ENCODE measurements at regions not wholly inside any gene's neighbourhood (a gene's known extent, or its start where the extent isn't known, plus 50 kb on each side); places are given as distances from the start of the nearest gene placed in this dataset.

DNA sequence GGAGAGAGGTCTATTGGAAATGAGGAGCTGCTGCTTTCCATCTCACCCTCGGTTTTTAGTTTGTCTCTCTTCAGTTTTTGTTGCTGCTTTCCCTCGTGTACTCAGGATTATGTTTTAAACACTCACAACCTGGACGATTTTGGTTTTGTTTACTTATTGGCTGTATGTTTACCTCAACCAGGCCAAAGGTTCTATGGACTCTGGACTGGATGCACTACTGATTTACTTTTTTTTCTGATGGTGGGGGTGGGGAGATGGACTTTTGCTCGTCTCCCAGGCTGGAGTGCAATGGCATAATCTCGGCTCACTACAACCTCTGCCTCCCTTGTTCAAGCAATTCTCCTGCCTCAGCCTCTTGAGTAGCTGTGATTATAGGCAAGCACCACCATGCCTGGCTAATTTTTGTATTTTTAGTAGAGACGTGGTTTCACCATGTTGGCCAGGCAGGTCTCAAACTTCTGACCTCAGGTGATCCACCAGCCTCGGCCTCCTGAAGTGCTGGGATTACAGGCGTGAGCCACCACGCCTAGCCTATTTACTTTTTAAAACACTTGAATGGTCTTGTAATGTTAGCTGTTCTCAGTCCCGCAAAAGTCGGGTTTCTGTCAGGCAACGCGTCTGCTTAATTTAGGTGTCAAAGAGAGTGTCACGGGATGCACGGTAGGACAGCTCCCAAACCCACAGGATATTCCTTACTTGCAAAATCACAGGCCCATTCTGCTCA, 148.2 kb upstream of the RIPOR2 start:
- TF ChIP-seq SIN3A (IDR thresholded peaks at IDR 0.05; ENCODE audit: borderline replicate concordance, insufficient read depth, low read length) (no peak), TAF1 (IDR thresholded peaks at IDR 0.05; ENCODE audit: borderline replicate concordance, insufficient read depth, low read length) (no peak), FOXP2 (optimal IDR thresholded peaks at IDR 0.05; ENCODE audit: borderline replicate concordance, extremely low read depth, extremely low read length, insufficient read depth) (no peak), POLR2AphosphoS5 (IDR thresholded peaks at IDR 0.05; ENCODE audit: low read depth, low read length) (no peak)
- TF ChIP-seq, protein P1, sequence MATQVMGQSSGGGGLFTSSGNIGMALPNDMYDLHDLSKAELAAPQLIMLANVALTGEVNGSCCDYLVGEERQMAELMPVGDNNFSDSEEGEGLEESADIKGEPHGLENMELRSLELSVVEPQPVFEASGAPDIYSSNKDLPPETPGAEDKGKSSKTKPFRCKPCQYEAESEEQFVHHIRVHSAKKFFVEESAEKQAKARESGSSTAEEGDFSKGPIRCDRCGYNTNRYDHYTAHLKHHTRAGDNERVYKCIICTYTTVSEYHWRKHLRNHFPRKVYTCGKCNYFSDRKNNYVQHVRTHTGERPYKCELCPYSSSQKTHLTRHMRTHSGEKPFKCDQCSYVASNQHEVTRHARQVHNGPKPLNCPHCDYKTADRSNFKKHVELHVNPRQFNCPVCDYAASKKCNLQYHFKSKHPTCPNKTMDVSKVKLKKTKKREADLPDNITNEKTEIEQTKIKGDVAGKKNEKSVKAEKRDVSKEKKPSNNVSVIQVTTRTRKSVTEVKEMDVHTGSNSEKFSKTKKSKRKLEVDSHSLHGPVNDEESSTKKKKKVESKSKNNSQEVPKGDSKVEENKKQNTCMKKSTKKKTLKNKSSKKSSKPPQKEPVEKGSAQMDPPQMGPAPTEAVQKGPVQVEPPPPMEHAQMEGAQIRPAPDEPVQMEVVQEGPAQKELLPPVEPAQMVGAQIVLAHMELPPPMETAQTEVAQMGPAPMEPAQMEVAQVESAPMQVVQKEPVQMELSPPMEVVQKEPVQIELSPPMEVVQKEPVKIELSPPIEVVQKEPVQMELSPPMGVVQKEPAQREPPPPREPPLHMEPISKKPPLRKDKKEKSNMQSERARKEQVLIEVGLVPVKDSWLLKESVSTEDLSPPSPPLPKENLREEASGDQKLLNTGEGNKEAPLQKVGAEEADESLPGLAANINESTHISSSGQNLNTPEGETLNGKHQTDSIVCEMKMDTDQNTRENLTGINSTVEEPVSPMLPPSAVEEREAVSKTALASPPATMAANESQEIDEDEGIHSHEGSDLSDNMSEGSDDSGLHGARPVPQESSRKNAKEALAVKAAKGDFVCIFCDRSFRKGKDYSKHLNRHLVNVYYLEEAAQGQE (IDR thresholded peaks at IDR 0.05; ENCODE audit: insufficient read depth in 1 of 2, low read depth in 2 of 2, low read length in 2 of 2), result no peak

DNA sequence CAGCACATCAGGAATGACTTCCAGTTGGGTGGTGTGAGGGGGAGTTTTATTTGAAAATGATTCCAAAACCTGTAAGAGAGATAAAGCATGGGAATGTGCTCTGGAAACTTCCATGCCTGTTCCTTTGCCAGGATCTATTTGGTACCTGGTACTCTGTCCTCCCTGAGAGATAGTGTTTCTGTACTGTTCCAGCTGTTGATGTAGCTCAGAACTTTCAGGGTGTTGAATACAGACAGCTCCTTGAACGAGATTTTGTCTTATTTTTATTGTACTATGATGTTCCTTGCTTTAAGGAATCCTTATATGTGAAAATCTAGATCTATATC, 148.7 kb upstream of the RIPOR2 start:
- TF ChIP-seq FOXP2 (optimal IDR thresholded peaks at IDR 0.05; ENCODE audit: borderline replicate concordance, extremely low read depth, extremely low read length, insufficient read depth), result no peak
- TF ChIP-seq POLR2AphosphoS5 (IDR thresholded peaks at IDR 0.05; ENCODE audit: low read depth, low read length), result no peak

DNA sequence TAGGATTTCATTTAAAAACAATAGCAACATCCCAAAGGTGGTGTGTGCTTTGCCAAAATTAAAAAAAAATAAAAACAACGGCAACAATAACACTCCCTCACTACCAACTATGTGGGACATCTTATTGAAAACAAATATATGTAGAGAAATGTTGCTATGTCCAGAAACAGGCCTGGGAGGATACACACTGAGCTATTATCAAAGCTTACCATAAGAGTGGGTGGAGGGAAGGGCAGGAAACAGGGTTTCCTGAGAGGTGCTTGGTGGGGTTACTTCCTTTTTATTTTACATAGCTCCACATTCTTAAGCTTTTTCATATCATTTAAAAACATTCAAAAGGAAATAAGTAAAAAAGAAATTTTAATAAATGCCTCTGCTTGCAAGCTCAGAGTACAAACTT, 150.0 kb upstream of the RIPOR2 start:
- TF ChIP-seq, protein P1 (IDR thresholded peaks at IDR 0.05; ENCODE audit: insufficient read depth in 1 of 2, low read depth in 2 of 2, low read length in 2 of 2), result no peak
- TF ChIP-seq TAF1 (IDR thresholded peaks at IDR 0.05; ENCODE audit: borderline replicate concordance, insufficient read depth, low read length) (no peak), POLR2AphosphoS5 (IDR thresholded peaks at IDR 0.05; ENCODE audit: low read depth, low read length) (no peak), FOXP2 (optimal IDR thresholded peaks at IDR 0.05; ENCODE audit: borderline replicate concordance, extremely low read depth, extremely low read length, insufficient read depth) (no peak), SIN3A (IDR thresholded peaks at IDR 0.05; ENCODE audit: borderline replicate concordance, insufficient read depth, low read length) (no peak)

DNA sequence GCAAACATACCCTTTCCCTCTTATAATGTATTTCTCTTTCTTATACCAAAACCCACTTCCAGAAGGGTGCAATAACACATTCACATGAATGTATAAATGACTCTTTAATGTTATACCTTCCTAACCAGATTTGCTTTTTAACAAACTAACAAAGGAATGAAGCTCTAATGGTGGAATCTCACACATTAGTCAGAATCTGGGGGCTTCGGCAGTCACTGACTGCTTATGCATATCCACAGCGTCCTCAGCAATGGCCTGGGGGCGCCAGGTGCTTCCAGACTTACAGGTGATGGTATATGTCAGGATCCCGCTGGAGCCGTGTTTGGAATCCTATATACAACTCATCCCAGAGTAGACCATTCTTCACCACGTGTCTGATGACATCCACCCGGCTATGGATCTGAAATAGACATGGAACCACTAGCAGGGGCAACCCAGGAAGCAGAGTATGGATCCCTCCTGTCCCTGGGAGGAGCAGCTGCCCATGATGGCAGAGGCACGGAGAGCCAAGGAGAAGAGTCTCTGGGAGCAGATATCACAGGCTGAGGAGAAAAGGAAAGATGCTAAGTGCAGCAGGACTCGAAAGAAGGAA, 150.8 kb upstream of the RIPOR2 start:
- TF ChIP-seq SIN3A (IDR thresholded peaks at IDR 0.05; ENCODE audit: borderline replicate concordance, insufficient read depth, low read length), result no peak
- TF ChIP-seq FOXP2 (optimal IDR thresholded peaks at IDR 0.05; ENCODE audit: borderline replicate concordance, extremely low read depth, extremely low read length, insufficient read depth), result no peak
- TF ChIP-seq, protein P1 (IDR thresholded peaks at IDR 0.05; ENCODE audit: insufficient read depth in 1 of 2, low read depth in 2 of 2, low read length in 2 of 2), result no peak
- no peak for TF ChIP-seq TAF1 (IDR thresholded peaks at IDR 0.05; ENCODE audit: borderline replicate concordance, insufficient read depth, low read length)
- TF ChIP-seq POLR2AphosphoS5 (IDR thresholded peaks at IDR 0.05; ENCODE audit: low read depth, low read length), result no peak

DNA sequence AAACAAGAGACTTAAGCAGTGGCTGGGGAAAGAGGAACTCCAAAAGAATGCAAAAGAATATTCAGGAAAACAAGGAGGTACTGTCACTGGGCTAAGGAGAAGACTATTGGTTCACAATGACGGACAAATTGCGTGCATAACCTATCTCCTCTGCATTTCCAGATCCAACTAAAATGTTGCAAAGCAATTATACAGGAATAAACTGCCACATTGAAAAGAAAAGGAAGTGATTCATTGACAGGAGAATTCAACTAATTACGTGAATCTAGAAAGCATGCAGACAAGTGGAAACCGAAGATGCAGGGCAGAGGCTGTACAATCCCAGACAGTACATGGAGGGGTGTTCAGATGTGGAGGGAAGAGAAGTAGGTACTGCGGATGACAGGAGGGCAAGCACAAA, 152.8 kb upstream of the RIPOR2 start:
- TF ChIP-seq, protein P1 (IDR thresholded peaks at IDR 0.05; ENCODE audit: insufficient read depth in 1 of 2, low read depth in 2 of 2, low read length in 2 of 2), result no peak
- no peak for TF ChIP-seq TAF1 (IDR thresholded peaks at IDR 0.05; ENCODE audit: borderline replicate concordance, insufficient read depth, low read length)
- no peak for TF ChIP-seq SIN3A (IDR thresholded peaks at IDR 0.05; ENCODE audit: borderline replicate concordance, insufficient read depth, low read length)
- no peak for TF ChIP-seq POLR2AphosphoS5 (IDR thresholded peaks at IDR 0.05; ENCODE audit: low read depth, low read length)
- no peak for TF ChIP-seq FOXP2 (optimal IDR thresholded peaks at IDR 0.05; ENCODE audit: borderline replicate concordance, extremely low read depth, extremely low read length, insufficient read depth)
